Astrocyte of the cerebellum (primary cell): ENCODE measurements at regions not wholly inside any gene's neighbourhood (a gene's known extent, or its start where the extent isn't known, plus 50 kb on each side); places are given as distances from the start of the nearest gene placed in this dataset.
A peak's percentile ranks its signal among the peaks of the same experiment; 100 is the strongest.

Experiments used
- DNase-seq: peaks from one replicate; pipeline ENCODE4 v3.0.0-alpha.2; 2011; ENCODE audit warnings: low read depth
- H3K4me3 ChIP-seq: 2 replicates; pipeline ENCODE4 v1.5.1; 2011; ENCODE audit warnings: mild to moderate bottlenecking, low read depth, low read length, moderate library complexity
- CTCF ChIP-seq: IDR thresholded peaks from 2 replicates; pipeline ENCODE4 v1.5.1; 2012; ENCODE audit warnings: low read length, low read depth, moderate library complexity, mild to moderate bottlenecking; ENCODE audit errors: missing control alignments
- in situ Hi-C: cut with HindIII; loops from 2 replicates; pipeline ENCODE4 v1.10.0; 2017; ENCODE audit warnings: low sequenced_read_pairs

- no peak overlapping the region for H3K4me3 ChIP-seq
- in situ Hi-C loops: no loop called here
- no peak for DNase-seq
- TF ChIP-seq CTCF: no peak
These were observed 447.3 kb downstream of the C4orf33 start for GRCh38 chr4:129543299-129543698.

- DNase-seq: peak; percentile 19
- no peak overlapping the region for H3K4me3 ChIP-seq
- TF ChIP-seq CTCF: no peak
- in situ Hi-C loops: no loop called here
These were observed 449.8 kb downstream of the C4orf33 start for GRCh38 chr4:129545599-129546278.

DNA sequence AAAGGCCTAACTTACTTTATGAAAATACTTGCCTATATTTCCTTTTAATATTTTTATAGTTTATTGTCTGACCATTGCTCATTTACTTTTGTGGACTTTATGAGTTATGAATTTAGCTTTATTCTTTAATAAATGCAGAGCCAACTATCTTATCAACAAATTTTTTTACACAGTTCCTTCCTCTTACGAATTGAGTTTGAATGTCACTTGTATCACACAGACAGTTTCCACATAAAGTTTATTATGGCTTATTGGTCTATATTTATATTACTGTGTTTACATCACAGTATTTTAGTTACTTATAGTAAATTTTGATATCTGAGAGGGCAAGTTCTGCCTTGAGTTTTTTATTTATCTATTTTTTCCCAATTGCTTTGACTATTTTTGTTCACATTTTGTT lies 450.6 kb downstream of the C4orf33 start:
- no peak for TF ChIP-seq CTCF
- no peak overlapping the region for H3K4me3 ChIP-seq
- in situ Hi-C loops: no loop called here
- DNase-seq: no peak

GRCh38 chr4:129550281-129550785 lies 454.4 kb downstream of the C4orf33 start:
- H3K4me3 ChIP-seq: no peak overlapping the region
- no peak for DNase-seq
- TF ChIP-seq CTCF: no peak
- in situ Hi-C loops: no loop called here

DNA sequence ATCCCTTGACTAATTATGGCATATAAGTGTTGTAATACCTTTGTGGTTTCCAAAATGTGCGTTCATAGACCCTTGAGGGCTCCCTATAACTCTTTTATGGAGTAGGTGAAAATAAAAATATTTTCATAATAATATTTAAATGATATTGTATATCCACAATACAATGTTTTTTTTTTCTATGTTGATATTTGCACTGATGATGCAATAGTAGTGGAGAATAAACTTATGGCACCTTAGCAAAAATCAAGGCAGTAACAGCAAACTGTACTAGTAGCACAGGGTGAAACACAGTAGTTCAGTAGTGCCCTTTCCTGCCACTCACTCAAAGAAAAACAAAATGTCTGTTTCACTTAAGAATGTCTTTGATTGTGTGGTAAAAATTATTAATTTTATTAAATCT lies 465.3 kb downstream of the C4orf33 start:
- no peak for TF ChIP-seq CTCF
- in situ Hi-C loops: no loop called here
- DNase-seq: no peak
- H3K4me3 ChIP-seq: no peak overlapping the region

- no peak overlapping the region for H3K4me3 ChIP-seq
- TF ChIP-seq CTCF: no peak
- in situ Hi-C loops: no loop called here
- no peak for DNase-seq
These were observed 466.1 kb downstream of the C4orf33 start for GRCh38 chr4:129561886-129562671.
